Gastrocnemius medialis (tissue), 4 donors: ENCODE measurements at regions not wholly inside any gene's neighbourhood (a gene's known extent, or its start where the extent isn't known, plus 50 kb on each side); places are given as distances from the start of the nearest gene placed in this dataset.

Experiments used
- ATAC-seq, 2 donors: fragments of 150-250 bp; one replicate each; pipeline ENCODE4 v1.9.1; 2016
- DNase-seq, 2 donors: peaks; one replicate each; pipeline ENCODE4 v3.0.0-alpha.2; 2019
- H3K27ac ChIP-seq, 4 donors: fragments of 200-600 bp; sonication (generic); 1 replicate in 1 of 4; 2 replicates in 3 of 4; pipeline ENCODE4 v1.5.1; 2016 to 2018; ENCODE audit warnings: mild to moderate bottlenecking in 2 of 4, moderate library complexity in 1 of 4
- H3K27me3 ChIP-seq, 3 donors: fragments of 200-600 bp; sonication (generic) in 2 of 3; 1 replicate in 1 of 3; 2 replicates in 2 of 3; pipeline versions ENCODE4 v1.5.1 to v1.6.0; 2016 to 2019; ENCODE audit warnings: mild to moderate bottlenecking in 1 of 3, moderate library complexity in 1 of 3
- H3K36me3 ChIP-seq, 2 donors: fragments of 200-600 bp; sonication (generic) in 1 of 2; one replicate each; pipeline ENCODE4 v1.5.1; 2017 to 2018
- H3K4me1 ChIP-seq, 2 donors: fragments of 200-600 bp; sonication (generic) in 1 of 2; one replicate each; pipeline ENCODE4 v1.5.1; 2016 to 2017; ENCODE audit warnings: mild to moderate bottlenecking in 2 of 2
- H3K4me3 ChIP-seq, 4 donors: fragments of 200-600 bp; sonication (generic) in 3 of 4; 1 replicate in 1 of 4; 2 replicates in 3 of 4; pipeline ENCODE4 v1.5.1; 2016 to 2019; ENCODE audit warnings: mild to moderate bottlenecking in 2 of 4
- H3K9me3 ChIP-seq, 3 donors: fragments of 200-600 bp; sonication (generic) in 2 of 3; 1 replicate in 1 of 3; 2 replicates in 2 of 3; pipeline ENCODE4 v1.5.1; 2016 to 2019
- CTCF ChIP-seq, 5 experiments: fragments of 450-650 bp in 3 of 5; fragments of 200-600 bp in 2 of 5; sonication (generic) in 2 of 5; IDR thresholded peaks in 4 of 5; conservative IDR thresholded peaks in 1 of 5; 1 replicate in 4 of 5; 2 replicates in 1 of 5; pipeline ENCODE4 v1.5.1; 2016 to 2019; ENCODE audit warnings: antibody characterized with exemption in 5 of 5, mild to moderate bottlenecking in 3 of 5, moderate library complexity in 3 of 5
- POLR2A ChIP-seq, 2 donors: fragments of 450-650 bp; IDR thresholded peaks; one replicate each; pipeline ENCODE4 v1.6.1; 2017; ENCODE audit warnings: antibody characterized with exemption in 2 of 2, mild to moderate bottlenecking in 2 of 2, moderate library complexity in 2 of 2
- in situ Hi-C, 4 donors: fragments of 200-750 bp; cut with MboI; loops; one replicate each; pipeline versions ENCODE4 v1.15.0 to v1.8.0; 2017; ENCODE audit warnings: low sequenced_read_pairs in 4 of 4
- intact Hi-C: fragments of 100-400 bp; cut with DNase I; formaldehyde crosslinking; loops from one replicate; pipeline ENCODE4 v1.15.1; 2023; ENCODE audit warnings: low total_unique reads

GRCh38 chr18:66150650-66151049, 399.8 kb downstream of the CDH7 start:
- intact Hi-C loops, result no loop called here
- DNase-seq (no peak), ATAC-seq (no peak)
- Histone ChIP-seq H3K27me3 (no peaks in the 10 kb centered on the region), H3K36me3 (no peaks in the 10 kb centered on the region), H3K27ac (no peak overlapping the region), H3K4me3 (no peak overlapping the region), H3K9me3 (no peaks in the 10 kb centered on the region), H3K4me1 (no peaks in the 10 kb centered on the region)
- in situ Hi-C loops, result no loop called here
- no peak for TF ChIP-seq CTCF (IDR thresholded peaks at IDR 0.05 in 4 of 5, conservative IDR thresholded peaks at IDR 0.05 in 1 of 5)
- TF ChIP-seq POLR2A (IDR thresholded peaks at IDR 0.05), result no peak

GRCh38 chr18:66143029-66143428, 392.2 kb downstream of the CDH7 start:
- H3K27ac ChIP-seq, result no peak overlapping the region
- no peak for ATAC-seq
- no peaks in the 10 kb centered on the region for H3K36me3 ChIP-seq
- TF ChIP-seq CTCF (IDR thresholded peaks at IDR 0.05 in 4 of 5, conservative IDR thresholded peaks at IDR 0.05 in 1 of 5), result no peak
- TF ChIP-seq POLR2A (IDR thresholded peaks at IDR 0.05), result no peak
- H3K27me3 ChIP-seq, result no peaks in the 10 kb centered on the region
- intact Hi-C loops (no loop called here), in situ Hi-C loops (no loop called here)
- no peaks in the 10 kb centered on the region for H3K4me1 ChIP-seq
- H3K4me3 ChIP-seq, result no peak overlapping the region
- no peaks in the 10 kb centered on the region for H3K9me3 ChIP-seq
- no peak for DNase-seq

- Histone ChIP-seq H3K4me3 (no peak overlapping the region), H3K36me3 (no peaks in the 10 kb centered on the region), H3K27me3 (no peaks in the 10 kb centered on the region), H3K4me1 (no peaks in the 10 kb centered on the region), H3K27ac (no peak overlapping the region), H3K9me3 (no peaks in the 10 kb centered on the region)
- TF ChIP-seq POLR2A (IDR thresholded peaks at IDR 0.05) (no peak), CTCF (IDR thresholded peaks at IDR 0.05 in 4 of 5, conservative IDR thresholded peaks at IDR 0.05 in 1 of 5) (no peak)
- intact Hi-C loops (no loop called here), in situ Hi-C loops (no loop called here)
- ATAC-seq, result no peak
- no peak for DNase-seq
These were observed 390.9 kb downstream of the CDH7 start for GRCh38 chr18:66141716-66142115.

- H3K27me3 ChIP-seq, result no peaks in the 10 kb centered on the region
- DNase-seq, result no peak
- ATAC-seq, result peak in 1 of 2 donors; percentile 63
- H3K4me1 ChIP-seq, result no peaks in the 10 kb centered on the region
- no peaks in the 10 kb centered on the region for H3K9me3 ChIP-seq
- no peak overlapping the region for H3K27ac ChIP-seq
- intact Hi-C loops (no loop called here), in situ Hi-C loops (no loop called here)
- no peak for TF ChIP-seq CTCF (IDR thresholded peaks at IDR 0.05 in 4 of 5, conservative IDR thresholded peaks at IDR 0.05 in 1 of 5)
- no peak for TF ChIP-seq POLR2A (IDR thresholded peaks at IDR 0.05)
- no peak overlapping the region for H3K4me3 ChIP-seq
- H3K36me3 ChIP-seq, result no peaks in the 10 kb centered on the region
These were observed 387.8 kb downstream of the CDH7 start for GRCh38 chr18:66138642-66139041.

- no peaks in the 10 kb centered on the region for H3K9me3 ChIP-seq
- no peak for TF ChIP-seq CTCF (IDR thresholded peaks at IDR 0.05 in 4 of 5, conservative IDR thresholded peaks at IDR 0.05 in 1 of 5)
- TF ChIP-seq POLR2A (IDR thresholded peaks at IDR 0.05), result no peak
- in situ Hi-C loops (no loop called here), intact Hi-C loops (no loop called here)
- no peak for DNase-seq
- H3K27ac ChIP-seq, result no peak overlapping the region
- no peaks in the 10 kb centered on the region for H3K36me3 ChIP-seq
- H3K4me3 ChIP-seq, result no peak overlapping the region
- H3K4me1 ChIP-seq, result no peaks in the 10 kb centered on the region
- no peaks in the 10 kb centered on the region for H3K27me3 ChIP-seq
- peak in 1 of 2 donors; percentile 82 for ATAC-seq
These were observed 385.2 kb downstream of the CDH7 start for GRCh38 chr18:66136039-66136438.
